Activated CD4-positive, CD25-positive, alpha-beta regulatory T cell treated with anti-CD3 and anti-CD28 coated beads, Interleukin-2, amount 50 U/mL, for 24 hours (primary cell): ENCODE measurements at regions not wholly inside any gene's neighbourhood (a gene's known extent, or its start where the extent isn't known, plus 50 kb on each side); places are given as distances from the start of the nearest gene placed in this dataset.
"Not testable (repeated sequence)": the region's sequence is repeated elsewhere in the genome, so short reads cannot be mapped to it uniquely, and the experiment has no call there.

ENCODE experiments used
- ATAC-seq, 2 donors: fragments of 150-1000 bp; cut with Tn5 transposase; one replicate each; pipeline ENCODE4 v1.10.0; 2021; ENCODE audit warnings: mild to moderate bottlenecking in 1 of 2, moderate library complexity in 1 of 2

GRCh38 chr7:65519751-65520150, 146.1 kb downstream of the ZNF92 start:
- ATAC-seq, result not testable (repeated sequence)

DNA sequence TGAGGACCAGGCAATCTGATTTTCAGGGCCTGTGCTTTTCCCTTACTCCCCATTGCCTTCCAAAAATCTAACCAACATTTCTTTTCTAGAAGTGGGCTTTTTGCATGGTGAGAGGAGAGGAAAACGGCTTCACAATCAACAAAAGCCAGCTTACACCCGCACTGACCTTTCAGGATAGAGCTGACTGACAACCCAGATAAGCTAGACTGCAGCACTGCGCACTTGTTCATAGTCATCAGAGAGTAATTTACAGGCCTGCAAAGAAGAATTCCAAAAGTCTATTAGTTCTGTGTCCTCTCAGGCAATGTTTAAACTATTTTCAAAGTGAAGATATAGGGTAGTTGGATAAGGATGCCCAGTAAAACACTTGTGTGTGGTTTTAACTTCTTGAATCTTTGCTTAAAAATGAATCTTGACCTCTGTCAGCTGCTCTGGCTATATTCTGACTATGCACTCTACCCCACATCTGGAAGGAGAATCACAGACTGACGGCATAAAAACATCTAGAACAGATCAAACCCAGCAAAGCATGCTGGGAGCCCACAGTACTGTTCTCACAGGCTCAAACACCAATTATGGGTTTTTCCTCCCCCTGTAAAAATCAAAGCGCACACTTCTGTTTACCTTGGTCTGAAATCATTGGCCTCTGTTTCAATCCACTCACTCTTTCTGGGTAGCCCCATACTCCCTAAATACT, 172.0 kb downstream of the ZNF92 start:
- not testable (repeated sequence) for ATAC-seq

DNA sequence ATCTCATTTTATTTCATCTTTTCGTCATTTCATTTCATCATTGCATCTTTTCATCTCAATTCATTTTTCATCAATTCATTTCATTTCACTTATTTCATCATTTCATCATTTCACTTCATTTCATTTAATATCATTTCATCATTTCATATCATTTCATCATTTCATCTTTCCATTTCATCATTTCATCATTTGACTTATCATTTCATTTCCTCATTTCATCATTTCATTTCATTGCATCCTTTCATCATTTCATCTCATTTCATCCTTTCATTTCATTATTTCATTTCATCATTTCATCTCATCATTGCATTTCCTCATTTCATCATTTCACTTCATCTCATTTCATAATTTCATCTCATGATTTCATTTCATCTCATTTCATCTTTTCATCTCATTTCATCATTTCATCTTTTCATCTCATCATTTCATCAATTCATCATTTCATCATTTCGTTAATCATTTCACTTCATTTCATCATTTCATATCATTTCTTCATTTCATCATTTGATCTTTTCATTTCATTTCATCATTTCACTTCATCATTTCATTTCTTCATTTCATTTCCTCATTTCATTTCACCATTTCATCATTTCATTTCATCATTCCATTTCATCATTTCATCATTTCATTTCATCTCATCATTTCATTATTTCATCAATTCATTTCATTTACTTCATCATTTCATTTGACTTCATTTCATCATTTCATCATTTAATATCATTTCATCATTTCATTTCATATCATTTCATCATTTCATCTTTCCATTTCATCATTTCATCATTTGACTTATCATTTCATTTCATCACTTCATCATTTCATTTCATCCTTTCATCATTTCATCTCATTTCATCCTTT, 176.2 kb downstream of the ZNF92 start:
- ATAC-seq, result not testable (repeated sequence)

DNA sequence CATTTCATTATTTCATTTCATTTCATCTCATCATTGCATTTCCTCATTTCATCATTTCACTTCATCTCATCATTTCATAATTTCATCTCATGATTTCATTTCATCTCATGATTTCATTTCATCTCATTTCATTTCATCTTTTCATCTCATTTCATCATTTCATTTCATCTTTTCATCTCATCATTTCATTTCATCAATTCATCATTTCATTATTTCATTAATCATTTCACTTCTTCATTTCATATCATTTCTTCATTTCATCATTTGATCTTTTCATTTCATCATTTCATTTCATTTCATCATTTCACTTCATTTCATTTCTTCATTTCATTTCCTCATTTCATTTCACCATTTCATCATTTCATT, 176.8 kb downstream of the ZNF92 start:
- ATAC-seq, result not testable (repeated sequence)

- ATAC-seq, result not testable (repeated sequence)
These were observed 177.4 kb downstream of the ZNF92 start for GRCh38 chr7:65551042-65551441.

DNA sequence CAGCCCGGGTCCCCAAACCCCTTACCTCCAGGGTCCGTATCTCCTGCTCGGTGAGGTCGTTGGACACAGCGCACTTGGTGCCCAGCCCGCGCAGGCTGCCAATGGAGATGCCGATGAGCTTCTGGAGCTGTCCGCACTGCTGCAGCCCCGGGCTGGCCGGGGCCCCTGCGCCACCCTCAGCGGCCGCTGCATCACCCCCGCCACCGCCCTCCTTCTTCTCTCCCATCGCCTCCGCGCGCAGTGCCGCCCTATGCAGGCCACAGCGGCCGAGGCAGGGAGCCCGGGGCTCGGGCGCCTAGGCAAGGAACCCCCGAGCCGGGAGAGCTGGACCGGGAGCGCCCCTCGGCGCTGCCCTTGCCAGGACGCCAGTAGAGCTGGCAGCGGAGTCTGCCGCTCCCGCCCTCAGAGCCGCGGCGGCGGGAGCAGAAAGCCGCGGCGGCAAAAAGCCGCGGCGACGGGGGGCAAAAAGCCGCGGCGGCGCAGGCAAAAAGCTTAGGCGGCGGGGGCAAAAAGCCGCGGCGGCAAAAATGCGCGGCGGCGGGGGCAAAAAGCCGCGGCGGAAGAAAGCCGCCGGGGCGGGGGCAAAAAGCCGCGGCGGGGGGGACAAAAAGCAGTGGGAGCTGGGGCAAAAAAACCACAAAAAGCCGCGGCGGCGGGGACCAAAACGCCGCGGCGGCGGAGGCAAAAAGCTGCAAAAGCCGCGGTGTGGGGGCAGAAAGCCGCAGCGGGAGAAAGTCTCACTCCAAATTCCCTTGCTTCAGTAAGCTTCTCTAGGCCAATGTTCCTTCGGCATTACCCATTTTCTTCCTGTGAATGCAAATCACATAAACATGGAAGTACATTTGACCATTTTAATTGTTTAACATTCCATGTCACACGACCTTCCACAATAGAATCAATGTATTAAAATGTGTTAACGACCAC, 181.2 kb downstream of the ZNF92 start:
- not testable (repeated sequence) for ATAC-seq

GRCh38 chr7:65558584-65558983, 184.9 kb downstream of the ZNF92 start:
- not testable (repeated sequence) for ATAC-seq

- not testable (repeated sequence) for ATAC-seq
These were observed 188.2 kb downstream of the ZNF92 start for GRCh38 chr7:65561786-65562372.

DNA sequence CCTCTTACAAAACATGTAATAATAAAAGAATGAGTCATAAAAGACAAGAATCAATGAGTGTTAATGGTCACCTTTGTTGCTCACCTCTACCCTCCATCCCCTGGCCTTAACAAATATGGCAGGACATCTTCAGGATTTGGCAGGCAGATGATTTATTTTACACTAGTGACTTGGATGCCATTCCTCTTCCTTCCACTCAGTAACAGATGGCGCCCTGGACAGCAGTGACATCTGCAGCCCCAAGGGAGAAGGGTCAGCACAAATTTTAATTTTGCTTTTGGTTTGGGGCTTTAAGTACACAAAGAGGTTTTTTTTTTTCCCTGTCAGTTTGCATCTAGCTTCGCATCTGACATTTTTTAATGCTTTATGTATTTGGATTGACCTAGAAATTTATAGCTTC, 188.9 kb downstream of the ZNF92 start:
- ATAC-seq, result not testable (repeated sequence)

- not testable (repeated sequence) for ATAC-seq
These were observed 189.7 kb downstream of the ZNF92 start for GRCh38 chr7:65563333-65563732.

- ATAC-seq, result not testable (repeated sequence)
These were observed 194.6 kb downstream of the ZNF92 start for GRCh38 chr7:65568226-65568625.

DNA sequence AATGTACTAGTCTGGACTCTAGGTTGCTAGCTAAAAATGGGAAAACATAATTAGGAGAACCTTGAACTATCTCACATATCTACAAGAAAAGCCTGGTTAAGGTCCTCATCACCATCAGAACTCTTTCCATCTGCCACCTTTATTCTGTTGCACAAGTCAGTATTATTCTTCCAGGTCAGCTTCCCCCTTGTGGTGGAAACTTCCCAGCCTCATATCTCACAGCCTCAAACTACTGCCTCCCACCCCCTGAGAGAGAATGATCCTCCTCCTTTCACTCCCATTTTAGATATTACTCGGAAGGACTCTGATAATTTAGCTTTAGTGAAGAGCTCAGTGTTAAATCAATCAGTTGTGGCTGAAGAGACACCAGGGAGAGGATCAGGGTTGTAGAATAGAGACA, 197.3 kb downstream of the ZNF92 start:
- not testable (repeated sequence) for ATAC-seq

DNA sequence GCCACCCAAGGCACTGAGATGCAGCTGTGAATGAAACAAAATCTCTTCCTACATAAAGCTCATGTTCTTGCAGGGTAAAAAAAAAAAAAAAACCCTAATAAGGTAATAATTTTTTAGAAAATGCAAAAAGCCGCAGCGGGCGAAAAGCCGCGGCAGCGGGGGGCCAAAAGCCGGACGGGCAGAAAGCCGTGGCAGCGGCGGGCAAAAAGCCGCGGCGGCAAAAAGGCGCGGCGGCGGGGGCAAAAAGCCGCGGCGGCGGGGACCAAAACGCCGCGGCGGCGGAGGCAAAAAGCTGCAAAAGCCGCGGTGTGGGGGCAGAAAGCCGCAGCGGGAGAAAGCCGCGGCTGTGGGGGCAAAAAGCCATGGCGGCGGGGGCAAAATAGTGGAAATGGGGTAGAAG, 198.9 kb downstream of the ZNF92 start:
- not testable (repeated sequence) for ATAC-seq

DNA sequence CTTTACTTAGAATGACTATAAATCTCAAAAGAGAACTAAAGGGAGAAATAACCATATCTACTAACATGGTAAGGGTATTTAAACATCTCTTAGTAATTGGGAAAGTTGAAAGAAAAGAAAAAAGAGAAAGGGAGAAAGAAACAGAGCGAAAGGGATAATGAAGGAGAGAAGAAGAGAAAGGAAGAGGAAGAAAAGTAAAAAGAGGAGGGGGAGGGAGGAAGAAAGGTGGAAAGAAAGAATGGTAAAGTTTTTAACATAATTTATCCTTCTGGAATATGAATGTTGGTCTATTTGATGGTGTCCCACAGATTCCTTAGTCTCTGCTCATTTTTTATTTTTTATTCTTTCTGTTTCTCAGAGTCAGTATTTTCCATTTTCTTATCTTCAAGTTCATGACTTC, 202.7 kb downstream of the ZNF92 start:
- not testable (repeated sequence) for ATAC-seq

DNA sequence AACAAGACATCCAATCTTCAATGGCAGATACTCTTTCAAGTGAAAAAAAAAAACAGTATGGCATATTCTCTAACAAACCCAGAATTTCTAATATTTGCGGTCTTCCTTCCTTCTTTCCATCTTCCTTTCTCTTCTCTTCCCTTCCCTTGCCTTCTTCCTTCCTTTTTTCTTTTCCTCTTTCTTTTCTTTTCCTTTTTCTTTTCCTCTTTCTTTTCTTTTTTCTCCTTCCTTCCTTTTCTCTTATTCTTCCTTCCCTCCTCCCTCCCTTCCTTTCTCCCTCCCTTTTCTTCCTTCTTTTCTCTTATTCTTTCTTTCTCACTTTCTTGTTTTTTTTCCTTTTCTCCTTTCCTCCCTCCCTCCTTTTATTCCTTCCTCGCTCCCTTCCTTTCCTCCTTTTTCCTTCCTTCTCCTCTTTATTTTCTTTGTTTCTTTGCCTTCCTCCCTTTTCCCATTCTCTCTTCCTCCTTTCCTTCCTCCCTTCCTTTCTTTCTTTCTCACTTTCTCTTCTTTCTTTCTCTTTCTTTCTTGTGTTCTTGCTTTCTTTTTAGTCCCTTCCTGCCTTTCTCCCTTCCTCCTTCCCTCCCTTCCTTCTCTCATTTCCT, 209.0 kb downstream of the ZNF92 start:
- not testable (repeated sequence) for ATAC-seq

DNA sequence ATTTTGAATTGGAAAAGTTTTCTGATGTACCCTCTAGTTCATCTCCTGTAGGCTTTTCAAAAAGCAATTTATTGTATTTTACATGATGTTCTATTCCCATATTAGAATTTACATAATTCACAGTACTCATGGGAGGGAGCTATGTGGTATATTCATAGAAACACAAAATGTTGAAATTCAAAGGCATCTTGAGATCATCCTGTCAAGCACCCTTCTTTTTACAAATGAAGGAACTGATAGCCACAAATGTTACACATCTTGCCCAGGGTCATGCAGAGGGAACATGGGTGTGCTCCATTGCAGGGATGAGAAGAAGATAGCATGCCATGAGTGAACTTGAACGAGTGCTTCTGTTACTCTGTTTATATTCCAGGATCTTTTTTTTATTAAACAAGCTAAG, 228.8 kb downstream of the ZNF92 start:
- not testable (repeated sequence) for ATAC-seq

DNA sequence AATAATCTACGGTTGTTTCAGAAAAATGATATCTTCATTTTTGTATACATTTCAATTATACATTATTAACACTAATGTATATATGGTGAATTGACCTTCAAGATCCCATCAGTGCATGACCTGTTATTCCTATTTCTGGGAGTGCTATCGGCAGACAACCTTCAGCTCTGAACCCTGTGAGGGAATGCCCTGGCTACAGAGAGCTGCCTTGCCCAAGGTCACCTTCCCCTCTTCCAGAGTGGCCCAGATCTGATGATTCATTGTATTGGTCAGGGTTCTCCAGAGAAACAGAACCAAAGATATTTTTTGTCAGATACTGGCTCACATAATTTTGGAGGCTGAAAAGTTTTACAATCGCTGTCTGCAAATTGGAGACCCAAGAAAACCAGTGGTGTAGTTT, 235.5 kb downstream of the ZNF92 start:
- ATAC-seq, result no peak

- not testable (repeated sequence) for ATAC-seq
These were observed 240.1 kb downstream of the ZNF92 start for GRCh38 chr7:65613644-65614289.

DNA sequence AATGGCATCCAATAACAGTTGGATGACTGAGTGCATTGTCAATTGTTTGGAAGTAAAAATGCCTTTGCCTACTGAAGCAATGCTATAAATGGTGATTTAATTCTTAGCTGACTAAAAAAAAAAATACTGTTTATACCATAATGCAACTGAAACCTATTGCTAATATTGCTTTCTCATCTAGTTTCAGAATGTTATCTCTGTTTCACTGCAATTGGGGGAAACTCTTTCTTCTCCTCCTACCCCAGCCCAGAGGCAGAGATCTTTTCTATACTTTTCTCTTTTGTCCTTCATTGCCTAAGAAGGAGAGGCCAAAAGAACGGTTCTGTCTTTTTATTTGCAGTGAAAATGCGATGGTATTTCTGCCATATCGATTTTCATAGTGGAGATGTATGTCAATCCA, 242.5 kb downstream of the ZNF92 start:
- ATAC-seq, result not testable (repeated sequence)

GRCh38 chr7:65620216-65620615, 246.6 kb downstream of the ZNF92 start:
- not testable (repeated sequence) for ATAC-seq

- not testable (repeated sequence) for ATAC-seq
These were observed 248.0 kb downstream of the ZNF92 start for GRCh38 chr7:65621580-65622201.
